Activated naive CD4-positive, alpha-beta T cell treated with anti-CD3 and anti-CD28 coated beads, Interleukin-2, amount 10 ng/mL, durations not matched to agents 7 days and 5 days (primary cell): ENCODE measurements at regions not wholly inside any gene's neighbourhood (a gene's known extent, or its start where the extent isn't known, plus 50 kb on each side); places are given as distances from the start of the nearest gene placed in this dataset.
"Not testable (repeated sequence)": the region's sequence is repeated elsewhere in the genome, so short reads cannot be mapped to it uniquely, and the experiment has no call there.

Experiments used
- CTCF ChIA-PET: fragments of 350-600 bp; sonication (Branson Sonifier 250); formaldehyde crosslinking; loops from one replicate; lab custom pipeline; 2021; ENCODE audit warnings: antibody characterized with exemption; lab: Charles Lee
- DNase-seq: peaks from one replicate; pipeline ENCODE4 v3.0.0-alpha.2; 2020
- H3K27ac Mint-ChIP-seq: one replicate; pipeline ENCODE4 v1.8.0; 2021; ENCODE audit warnings: mild to moderate bottlenecking, moderate library complexity, mixed read lengths
- H3K27me3 Mint-ChIP-seq: one replicate; pipeline ENCODE4 v1.8.0; 2021; ENCODE audit warnings: mild to moderate bottlenecking, mixed read lengths
- H3K36me3 Mint-ChIP-seq: one replicate; pipeline ENCODE4 v1.8.0; 2021; ENCODE audit warnings: mixed read lengths
- H3K4me1 Mint-ChIP-seq: one replicate; pipeline ENCODE4 v1.8.0; 2021; ENCODE audit warnings: mixed read lengths
- H3K4me3 Mint-ChIP-seq: one replicate; pipeline ENCODE4 v1.8.0; 2021; ENCODE audit warnings: mild to moderate bottlenecking, moderate library complexity, mixed read lengths
- H3K9me3 Mint-ChIP-seq: one replicate; pipeline ENCODE4 v1.8.0; 2021; ENCODE audit warnings: mixed read lengths

DNA sequence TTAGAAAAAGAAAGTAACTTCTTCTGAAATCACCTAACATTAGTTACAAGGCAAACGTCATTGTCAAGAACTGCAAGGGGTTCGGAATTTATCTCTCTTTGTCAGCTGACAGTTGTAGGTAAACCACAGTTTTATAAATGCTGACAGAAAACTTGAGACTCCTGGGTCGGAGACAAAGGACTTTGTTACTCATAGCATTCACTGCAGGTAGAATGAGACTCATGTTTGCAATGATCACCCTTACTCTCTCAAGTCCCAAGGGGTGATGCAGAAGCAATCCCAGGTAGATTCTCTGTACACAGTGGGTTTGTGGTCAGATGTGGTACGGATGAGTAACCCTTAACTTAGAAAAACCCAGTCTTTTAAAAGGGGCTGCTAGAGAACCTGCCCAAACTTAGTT, 757.8 kb downstream of the TRIB2 start:
- H3K27ac Mint-ChIP-seq: no peak overlapping the region
- H3K4me3 Mint-ChIP-seq: no peak overlapping the region
- H3K4me1 Mint-ChIP-seq: no peaks in the 10 kb centered on the region
- CTCF ChIA-PET: interaction anchor here (0.6 kb wide), 1 partner anchor 318 kb away, joined by 5 read pairs; no protein-coding TSS in a partner anchor
- no peaks in the 10 kb centered on the region for H3K36me3 Mint-ChIP-seq
- H3K9me3 Mint-ChIP-seq: peaks cover 3% of the 10 kb centered on the region
- no peak for DNase-seq
- H3K27me3 Mint-ChIP-seq: no peaks in the 10 kb centered on the region

DNA sequence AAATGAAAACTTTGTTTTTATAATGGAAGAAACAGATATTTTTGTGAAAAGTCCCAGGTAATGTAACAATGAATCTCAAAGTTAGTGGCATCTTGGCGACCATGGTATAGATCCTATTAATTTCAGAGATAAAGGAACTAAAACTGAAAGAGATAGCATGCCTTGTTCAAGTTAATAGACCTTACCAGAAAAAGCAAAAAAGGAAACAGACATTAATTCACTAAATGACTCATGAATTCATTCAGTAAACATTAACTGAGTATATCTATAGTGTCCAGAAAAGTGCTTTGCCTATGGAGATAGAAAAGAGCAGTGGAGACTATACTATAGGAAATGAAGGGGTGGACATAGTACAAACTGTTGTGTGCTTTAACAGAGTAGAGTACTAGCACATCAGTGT, 763.3 kb downstream of the TRIB2 start:
- Mint-ChIP-seq H3K27ac (no peak overlapping the region), H3K27me3 (no peaks in the 10 kb centered on the region), H3K4me3 (no peak overlapping the region), H3K4me1 (no peaks in the 10 kb centered on the region), H3K9me3 (peaks cover 4% of the 10 kb centered on the region), H3K36me3 (no peaks in the 10 kb centered on the region)
- DNase-seq: no peak
- CTCF ChIA-PET: no interaction called here

DNA sequence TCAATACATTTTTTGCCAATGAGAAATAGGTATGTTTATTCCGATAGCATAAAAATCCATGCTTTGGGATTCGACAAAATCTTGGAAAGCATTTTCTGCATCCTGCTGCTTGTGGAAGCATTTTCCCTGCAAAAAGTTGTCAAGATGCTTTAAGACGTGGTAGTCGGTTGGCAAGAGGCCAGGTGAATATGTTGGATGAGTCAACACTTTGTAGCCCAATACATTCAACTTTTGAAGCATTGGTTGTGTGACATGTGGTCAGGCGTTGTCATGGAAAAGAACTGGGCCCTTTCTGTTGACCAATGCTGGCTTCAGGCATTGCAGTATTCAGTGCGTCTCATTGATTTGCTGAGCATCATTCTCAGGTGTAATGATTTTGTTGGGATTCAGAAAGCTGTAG, 764.5 kb downstream of the TRIB2 start:
- CTCF ChIA-PET: no interaction called here
- Mint-ChIP-seq H3K4me3 (no peak overlapping the region), H3K4me1 (no peaks in the 10 kb centered on the region), H3K27me3 (no peaks in the 10 kb centered on the region), H3K36me3 (no peaks in the 10 kb centered on the region), H3K27ac (no peak overlapping the region), H3K9me3 (peaks cover 4% of the 10 kb centered on the region)
- DNase-seq: no peak

DNA sequence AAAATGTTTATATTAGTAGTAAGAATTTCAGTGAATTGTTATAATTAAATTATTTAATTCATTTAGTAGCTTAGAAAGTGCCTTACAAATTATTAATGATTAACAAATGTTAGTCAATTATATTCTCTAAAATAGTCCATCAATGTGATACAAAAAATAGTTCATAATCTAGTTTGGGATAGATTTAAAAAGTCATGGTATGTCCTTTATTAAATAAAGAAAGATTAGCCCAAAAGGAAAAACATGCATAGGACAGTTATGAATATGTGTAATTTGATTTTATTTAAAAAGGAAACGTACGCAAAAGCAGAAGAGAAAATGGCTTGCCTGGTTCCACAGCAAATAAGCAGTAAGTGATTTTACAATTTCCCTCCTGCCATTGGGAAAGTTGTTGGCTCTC, 768.5 kb downstream of the TRIB2 start:
- Mint-ChIP-seq H3K27me3 (no peaks in the 10 kb centered on the region), H3K27ac (no peak overlapping the region), H3K9me3 (peaks cover 5% of the 10 kb centered on the region), H3K4me1 (no peaks in the 10 kb centered on the region), H3K36me3 (no peaks in the 10 kb centered on the region), H3K4me3 (no peak overlapping the region)
- no peak for DNase-seq
- CTCF ChIA-PET: no interaction called here

DNA sequence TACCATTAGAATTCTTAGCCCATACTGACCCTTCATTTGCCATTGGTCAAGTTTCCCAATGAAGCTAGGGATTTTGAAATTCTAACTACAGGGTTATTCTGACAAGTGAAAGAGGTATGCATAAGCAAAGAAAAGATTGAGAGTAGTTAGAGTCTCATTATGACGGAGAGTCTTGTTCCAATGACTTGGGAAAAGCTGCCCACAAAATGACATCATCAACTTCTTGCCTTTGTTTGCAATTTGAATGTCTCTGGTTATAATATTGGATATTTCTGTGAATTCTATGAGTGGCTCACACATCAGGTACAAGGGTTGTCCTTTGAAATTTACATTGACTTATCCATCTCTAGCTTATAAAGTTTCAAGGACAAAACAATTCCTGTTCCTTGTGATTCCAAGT, 772.2 kb downstream of the TRIB2 start:
- CTCF ChIA-PET: no interaction called here
- Mint-ChIP-seq H3K27ac (no peak overlapping the region), H3K9me3 (peaks cover 2% of the 10 kb centered on the region), H3K4me3 (no peak overlapping the region), H3K4me1 (no peaks in the 10 kb centered on the region), H3K27me3 (no peaks in the 10 kb centered on the region), H3K36me3 (no peaks in the 10 kb centered on the region)
- DNase-seq: no peak

DNA sequence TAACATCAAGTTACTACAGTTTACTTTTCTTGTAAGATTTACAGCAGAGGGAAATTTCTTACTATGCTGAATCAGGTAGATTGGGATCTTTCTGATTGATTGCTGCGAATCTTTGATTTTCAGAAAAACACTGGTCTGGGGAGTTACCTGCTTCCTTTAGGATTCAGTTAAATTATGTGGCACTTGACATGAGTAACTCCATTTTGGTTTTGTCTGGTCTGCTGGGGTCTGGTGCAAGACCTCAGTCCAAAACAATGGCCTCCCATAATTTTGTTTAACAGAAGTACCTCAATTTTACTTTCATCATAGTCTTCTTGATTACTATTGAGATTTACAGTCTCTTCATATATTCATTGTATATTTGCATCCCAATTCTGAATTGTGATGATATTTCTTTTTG, 775.5 kb downstream of the TRIB2 start:
- H3K4me3 Mint-ChIP-seq: no peak overlapping the region
- peaks cover 6% of the 10 kb centered on the region for H3K9me3 Mint-ChIP-seq
- no peaks in the 10 kb centered on the region for H3K4me1 Mint-ChIP-seq
- no peaks in the 10 kb centered on the region for H3K36me3 Mint-ChIP-seq
- H3K27me3 Mint-ChIP-seq: no peaks in the 10 kb centered on the region
- no peak overlapping the region for H3K27ac Mint-ChIP-seq
- no peak for DNase-seq
- CTCF ChIA-PET: no interaction called here

DNA sequence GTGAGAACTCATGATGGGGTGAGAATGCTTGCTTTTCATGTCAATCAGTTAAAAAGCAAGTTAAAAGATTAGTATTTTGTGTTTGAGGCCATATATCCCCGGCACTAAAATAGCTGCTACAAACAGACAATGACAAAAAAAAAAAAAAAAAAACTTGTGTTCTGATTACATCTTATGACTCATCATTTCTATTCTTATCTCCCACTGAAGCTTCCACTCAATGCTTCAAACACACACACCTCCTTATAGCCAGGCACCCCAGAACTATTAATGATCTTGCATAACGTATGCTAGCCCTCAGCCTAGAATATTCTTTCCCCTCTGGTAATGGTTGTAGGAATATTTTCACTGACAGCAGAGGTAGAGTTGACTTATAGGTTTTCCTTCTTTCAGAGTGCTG, 778.3 kb downstream of the TRIB2 start:
- Mint-ChIP-seq H3K27me3 (no peaks in the 10 kb centered on the region), H3K4me3 (no peak overlapping the region), H3K9me3 (peaks cover 6% of the 10 kb centered on the region), H3K36me3 (no peaks in the 10 kb centered on the region), H3K4me1 (no peaks in the 10 kb centered on the region), H3K27ac (no peak overlapping the region)
- CTCF ChIA-PET: no interaction called here
- no peak for DNase-seq

DNA sequence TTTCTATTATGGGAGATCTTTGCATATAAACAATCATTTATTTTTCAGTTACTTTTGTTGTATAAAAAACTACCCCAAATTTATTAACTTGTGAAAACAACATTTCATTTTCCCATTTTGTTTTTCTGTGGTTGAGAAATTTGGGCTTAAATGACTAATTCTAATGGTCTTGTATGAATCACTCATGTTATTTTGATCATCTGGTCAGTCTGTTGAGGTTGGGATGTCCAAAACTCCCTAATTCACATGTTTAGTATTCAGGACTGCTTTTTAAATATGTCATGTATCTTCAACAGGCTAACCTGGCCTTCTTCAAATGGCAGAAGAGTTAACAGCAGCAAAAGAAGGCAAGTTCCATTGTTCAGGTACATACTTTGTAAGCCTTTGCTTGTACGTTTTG, 788.1 kb downstream of the TRIB2 start:
- no peak overlapping the region for H3K4me3 Mint-ChIP-seq
- CTCF ChIA-PET: no interaction called here
- no peaks in the 10 kb centered on the region for H3K36me3 Mint-ChIP-seq
- H3K9me3 Mint-ChIP-seq: peaks cover 3% of the 10 kb centered on the region
- H3K27ac Mint-ChIP-seq: no peak overlapping the region
- no peak for DNase-seq
- no peaks in the 10 kb centered on the region for H3K4me1 Mint-ChIP-seq
- H3K27me3 Mint-ChIP-seq: no peaks in the 10 kb centered on the region

DNA sequence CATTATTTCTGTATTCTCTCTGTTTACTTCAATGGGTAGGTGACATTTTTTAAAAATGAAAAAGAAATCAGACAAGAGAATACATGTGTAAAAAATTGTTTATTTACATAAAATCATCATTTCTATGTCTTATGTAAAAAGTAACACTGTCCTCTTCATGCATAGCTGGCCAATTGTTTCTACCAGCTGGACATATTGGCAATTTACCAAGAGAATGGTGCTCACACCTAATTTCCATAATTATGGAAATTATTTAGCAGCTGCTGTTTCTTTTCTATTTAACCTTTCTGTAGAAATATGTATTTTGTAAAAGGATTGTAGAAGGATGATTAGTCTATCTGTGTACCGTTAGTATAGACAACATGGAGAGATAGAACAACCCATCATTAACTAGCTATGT, 791.9 kb downstream of the TRIB2 start:
- peaks cover 2% of the 10 kb centered on the region for H3K9me3 Mint-ChIP-seq
- H3K27me3 Mint-ChIP-seq: no peaks in the 10 kb centered on the region
- H3K36me3 Mint-ChIP-seq: no peaks in the 10 kb centered on the region
- no peak overlapping the region for H3K4me3 Mint-ChIP-seq
- H3K27ac Mint-ChIP-seq: no peak overlapping the region
- no peak for DNase-seq
- CTCF ChIA-PET: interaction anchor here (0.5 kb wide), 1 partner anchor 173 kb away, joined by 3 read pairs; no protein-coding TSS in a partner anchor
- H3K4me1 Mint-ChIP-seq: no peaks in the 10 kb centered on the region

DNA sequence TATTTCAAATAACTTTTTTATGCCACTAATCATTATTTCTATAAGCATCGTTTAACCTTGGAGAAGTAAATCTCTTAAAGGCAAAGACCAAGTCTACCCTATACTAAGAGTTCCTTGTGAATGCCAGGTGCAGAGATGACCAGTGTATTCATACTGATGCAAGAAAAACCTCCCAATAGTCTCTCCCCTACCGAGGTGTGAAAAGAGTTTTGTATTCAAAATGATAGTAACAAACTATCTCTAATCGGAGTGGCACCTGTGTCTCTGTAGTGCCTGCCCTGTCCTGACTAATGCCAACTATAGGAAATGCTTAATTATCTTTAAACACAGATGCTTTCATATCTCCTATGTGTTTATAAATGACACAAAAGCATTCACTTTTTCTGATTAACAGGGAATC, 798.5 kb downstream of the TRIB2 start:
- Mint-ChIP-seq H3K27ac (no peak overlapping the region), H3K27me3 (no peaks in the 10 kb centered on the region), H3K4me1 (no peaks in the 10 kb centered on the region), H3K9me3 (peaks cover 5% of the 10 kb centered on the region), H3K4me3 (no peak overlapping the region), H3K36me3 (no peaks in the 10 kb centered on the region)
- no peak for DNase-seq
- CTCF ChIA-PET: no interaction called here

DNA sequence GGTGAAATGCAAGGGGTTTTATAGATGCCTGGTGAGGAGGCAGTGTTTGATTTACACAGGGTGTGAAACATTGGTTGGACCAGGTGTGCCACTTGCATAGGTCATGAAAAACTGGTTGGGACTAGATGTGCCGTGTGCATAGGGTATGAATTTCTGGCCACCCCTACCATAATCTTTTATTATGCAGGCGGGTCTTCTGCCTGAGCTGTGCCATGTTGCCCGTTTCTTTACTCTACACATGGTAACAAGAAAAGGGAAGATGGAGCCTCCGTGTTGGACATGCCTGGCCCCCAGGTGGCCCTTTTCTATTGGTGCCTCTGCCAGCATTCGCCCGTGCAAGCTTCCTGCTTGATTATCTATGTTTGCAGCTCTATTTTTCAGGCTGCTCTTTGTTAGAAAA, 805.4 kb downstream of the TRIB2 start:
- Mint-ChIP-seq H3K9me3 (peaks cover 1% of the 10 kb centered on the region), H3K27ac (no peak overlapping the region), H3K27me3 (no peaks in the 10 kb centered on the region), H3K4me1 (no peaks in the 10 kb centered on the region), H3K4me3 (no peak overlapping the region), H3K36me3 (no peaks in the 10 kb centered on the region)
- DNase-seq: no peak
- CTCF ChIA-PET: no interaction called here

DNA sequence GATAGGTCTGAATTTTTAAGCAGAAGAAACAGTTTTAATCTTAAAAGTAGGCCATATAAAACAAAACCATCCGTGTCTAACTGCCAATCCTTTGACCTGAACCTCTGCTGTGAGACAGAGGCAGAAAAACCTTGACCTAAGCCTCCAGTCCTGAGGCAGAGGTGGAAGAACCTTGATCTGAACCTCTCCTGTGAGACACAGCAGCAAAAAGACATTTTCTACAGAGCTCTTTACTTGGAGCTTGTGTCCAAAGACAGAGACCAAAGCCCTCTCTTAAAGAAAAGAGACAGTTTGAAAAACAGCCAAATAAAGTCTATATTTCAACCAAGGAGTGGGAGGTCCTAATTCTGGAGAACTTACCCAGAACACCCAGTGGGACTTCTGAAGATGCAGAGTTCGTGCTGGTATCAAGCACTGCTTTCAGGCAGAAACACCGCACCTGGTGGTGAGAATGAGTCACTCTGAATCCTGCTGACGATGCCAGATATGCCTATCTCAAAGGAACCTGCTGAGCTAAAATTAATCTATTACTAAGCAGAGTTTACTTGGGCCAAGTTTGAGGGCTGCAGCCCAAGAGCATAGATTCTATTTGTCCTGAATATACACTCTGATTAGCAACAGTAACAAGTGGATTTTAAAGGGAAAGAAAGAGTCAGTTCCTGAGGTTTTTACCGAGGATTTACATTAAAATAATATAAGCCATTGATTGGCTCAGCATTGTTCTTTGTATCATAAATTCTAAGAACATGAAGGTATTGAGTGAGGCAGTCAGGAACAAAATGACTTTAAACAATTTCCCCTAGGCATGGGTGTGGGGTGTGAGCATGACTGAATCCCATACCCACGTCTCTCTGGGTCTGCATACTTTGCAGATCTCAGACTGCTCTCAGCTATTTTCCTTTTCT, 806.4 kb downstream of the TRIB2 start:
- Mint-ChIP-seq H3K4me1 (no peaks in the 10 kb centered on the region), H3K36me3 (no peaks in the 10 kb centered on the region), H3K27ac (no peak overlapping the region), H3K9me3 (peaks cover 1% of the 10 kb centered on the region), H3K27me3 (no peaks in the 10 kb centered on the region), H3K4me3 (no peak overlapping the region)
- CTCF ChIA-PET: no interaction called here
- DNase-seq: no peak

DNA sequence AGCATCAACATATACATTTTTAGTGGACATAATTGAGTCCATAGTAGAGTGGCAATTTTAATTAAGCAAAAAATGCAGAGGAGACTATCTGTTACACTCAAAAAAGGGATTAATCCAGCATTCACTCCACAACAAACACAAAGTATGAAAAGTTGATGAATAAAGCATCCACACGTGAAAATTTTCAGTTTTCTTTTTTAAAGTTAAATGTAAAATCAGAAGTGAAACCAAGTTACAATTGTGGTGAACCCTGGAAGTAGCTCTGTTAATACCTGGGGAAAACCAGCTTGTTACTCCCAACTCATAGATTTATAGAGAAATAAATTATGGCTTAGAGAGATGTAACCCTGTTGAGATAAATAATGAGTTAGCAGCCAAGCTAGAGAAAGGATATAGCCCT, 807.8 kb downstream of the TRIB2 start:
- Mint-ChIP-seq H3K27me3 (no peaks in the 10 kb centered on the region), H3K27ac (no peak overlapping the region), H3K4me1 (no peaks in the 10 kb centered on the region), H3K36me3 (no peaks in the 10 kb centered on the region), H3K4me3 (no peak overlapping the region), H3K9me3 (no peaks in the 10 kb centered on the region)
- no peak for DNase-seq
- CTCF ChIA-PET: no interaction called here

DNA sequence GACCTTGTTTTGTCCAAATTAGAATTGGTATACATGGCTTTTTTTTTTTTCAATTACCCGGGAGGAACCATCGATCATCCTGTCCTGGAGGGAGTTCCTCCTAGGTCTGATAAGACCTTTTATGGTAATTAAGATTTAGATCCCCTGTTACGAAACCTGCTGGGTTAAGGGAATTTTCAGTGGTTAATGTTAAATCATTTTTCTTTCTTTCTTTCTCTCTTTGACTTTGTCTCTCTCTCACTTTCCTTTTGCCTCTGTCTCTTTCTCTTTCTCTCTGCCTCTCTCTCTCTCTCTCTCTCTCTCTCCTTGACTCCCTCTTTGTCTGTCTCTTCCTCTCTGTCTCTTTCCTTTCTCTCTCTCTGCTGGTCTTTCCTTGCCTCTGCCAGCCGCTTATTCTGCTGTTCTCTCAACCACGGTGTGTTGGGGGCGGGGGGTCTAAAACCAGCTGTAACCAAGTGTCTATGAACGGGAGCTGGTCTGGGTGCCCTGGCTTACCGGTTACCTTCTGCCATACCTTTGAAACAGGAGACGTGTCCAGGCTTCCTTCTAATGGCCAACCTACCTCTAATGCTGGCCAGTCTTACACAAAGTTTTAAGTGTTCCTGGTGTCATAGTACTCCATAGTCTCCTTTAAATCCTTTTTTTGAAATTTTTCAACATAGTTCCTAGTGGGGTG, 815.1 kb downstream of the TRIB2 start:
- CTCF ChIA-PET, H3K4me3 Mint-ChIP-seq, H3K9me3 Mint-ChIP-seq, H3K36me3 Mint-ChIP-seq, DNase-seq, H3K27me3 Mint-ChIP-seq, H3K4me1 Mint-ChIP-seq, H3K27ac Mint-ChIP-seq: not testable (repeated sequence)
